ENCODE measurements at regions not wholly inside any gene's neighbourhood (a gene's known extent, or its start where the extent isn't known, plus 50 kb on each side); places are given as distances from the start of the nearest gene placed in this dataset.

- TF ChIP-seq GATA3 (IDR thresholded peaks at IDR 0.05; ENCODE audit: low read depth, low read length) (no peak), GATA2 (IDR thresholded peaks at IDR 0.05; ENCODE audit: low read depth, low read length) (no peak)
Observed at GRCh38 chr15:66894363-66894762, 171.0 kb upstream of the SMAD3 start.
